ENCODE measurements at regions not wholly inside any gene's neighbourhood (a gene's known extent, or its start where the extent isn't known, plus 50 kb on each side); places are given as distances from the start of the nearest gene placed in this dataset.

DNA sequence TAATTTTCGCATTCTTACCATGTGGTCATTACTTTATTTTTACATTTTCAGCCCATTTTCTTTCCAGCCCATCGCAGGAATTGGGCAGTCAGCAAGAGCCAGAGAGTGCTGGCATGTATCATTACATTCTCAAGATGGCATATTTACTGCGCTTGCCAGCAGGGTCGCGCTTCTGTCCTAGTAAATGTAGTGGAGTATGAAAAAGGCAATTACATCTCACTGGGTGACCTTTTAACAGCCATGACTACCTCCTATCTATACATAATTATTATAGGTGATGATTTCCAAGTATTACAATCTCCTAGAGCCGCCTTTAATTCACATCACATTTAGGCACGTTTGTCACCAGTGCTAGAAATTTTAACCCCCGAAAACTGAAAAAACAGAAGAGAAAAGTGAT, 433.7 kb upstream of the MGMT start:
- TF ChIP-seq POLR2A (IDR thresholded peaks at IDR 0.05) (no peak), EP300 (IDR thresholded peaks at IDR 0.05) (no peak)
- TF ChIP-seq, protein P1, sequence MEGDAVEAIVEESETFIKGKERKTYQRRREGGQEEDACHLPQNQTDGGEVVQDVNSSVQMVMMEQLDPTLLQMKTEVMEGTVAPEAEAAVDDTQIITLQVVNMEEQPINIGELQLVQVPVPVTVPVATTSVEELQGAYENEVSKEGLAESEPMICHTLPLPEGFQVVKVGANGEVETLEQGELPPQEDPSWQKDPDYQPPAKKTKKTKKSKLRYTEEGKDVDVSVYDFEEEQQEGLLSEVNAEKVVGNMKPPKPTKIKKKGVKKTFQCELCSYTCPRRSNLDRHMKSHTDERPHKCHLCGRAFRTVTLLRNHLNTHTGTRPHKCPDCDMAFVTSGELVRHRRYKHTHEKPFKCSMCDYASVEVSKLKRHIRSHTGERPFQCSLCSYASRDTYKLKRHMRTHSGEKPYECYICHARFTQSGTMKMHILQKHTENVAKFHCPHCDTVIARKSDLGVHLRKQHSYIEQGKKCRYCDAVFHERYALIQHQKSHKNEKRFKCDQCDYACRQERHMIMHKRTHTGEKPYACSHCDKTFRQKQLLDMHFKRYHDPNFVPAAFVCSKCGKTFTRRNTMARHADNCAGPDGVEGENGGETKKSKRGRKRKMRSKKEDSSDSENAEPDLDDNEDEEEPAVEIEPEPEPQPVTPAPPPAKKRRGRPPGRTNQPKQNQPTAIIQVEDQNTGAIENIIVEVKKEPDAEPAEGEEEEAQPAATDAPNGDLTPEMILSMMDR (IDR thresholded peaks at IDR 0.05) = no peak

Measured in ovary (tissue), 3 donors.